Inferior parietal cortex (tissue), 1 donor: ENCODE measurements at regions not wholly inside any gene's neighbourhood (a gene's known extent, or its start where the extent isn't known, plus 50 kb on each side); places are given as distances from the start of the nearest gene placed in this dataset.

Source experiments
- DNase-seq: peaks from one replicate; pipeline ENCODE4 v3.0.0-alpha.2; 2016; ENCODE audit errors: extremely low spot score

DNA sequence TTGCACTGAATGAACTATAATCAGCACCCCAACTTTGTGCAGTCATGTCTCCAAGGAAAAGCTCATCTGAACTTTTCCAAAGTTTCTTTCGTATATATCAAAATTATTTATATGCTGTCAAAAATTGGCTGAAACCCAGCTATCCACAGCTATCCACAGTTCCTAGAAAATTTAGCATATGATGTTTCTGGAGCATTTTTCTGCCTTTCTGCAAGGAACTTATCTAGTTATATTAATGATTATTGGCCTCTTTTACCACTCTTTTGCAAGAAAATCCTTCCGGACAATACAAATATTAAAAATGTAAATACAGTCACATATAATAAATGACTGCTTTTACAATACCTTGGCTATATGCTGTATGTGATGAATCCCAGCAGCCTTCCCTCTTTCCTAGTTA lies 270.2 kb downstream of the TMEM167A start:
- DNase-seq: no peak

DNA sequence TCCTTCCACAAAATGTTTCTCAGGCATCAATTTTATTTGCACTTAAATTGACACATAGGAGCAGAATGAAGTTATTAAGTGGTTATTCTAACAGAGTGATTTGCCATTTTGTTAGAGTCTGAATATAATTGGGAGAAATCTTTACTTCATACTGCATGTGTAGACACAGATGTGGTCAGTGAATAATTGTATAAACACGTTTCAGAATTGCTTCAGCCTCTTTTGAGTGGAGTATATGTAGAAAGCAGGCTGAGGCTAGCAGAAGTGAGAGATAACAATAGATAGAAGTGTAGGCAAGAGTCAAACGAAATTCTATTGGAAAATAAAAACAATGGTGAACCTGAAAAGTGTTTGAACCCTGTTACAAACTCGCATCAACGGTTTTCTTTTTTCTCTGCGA lies 270.7 kb downstream of the TMEM167A start:
- no peak for DNase-seq

DNA sequence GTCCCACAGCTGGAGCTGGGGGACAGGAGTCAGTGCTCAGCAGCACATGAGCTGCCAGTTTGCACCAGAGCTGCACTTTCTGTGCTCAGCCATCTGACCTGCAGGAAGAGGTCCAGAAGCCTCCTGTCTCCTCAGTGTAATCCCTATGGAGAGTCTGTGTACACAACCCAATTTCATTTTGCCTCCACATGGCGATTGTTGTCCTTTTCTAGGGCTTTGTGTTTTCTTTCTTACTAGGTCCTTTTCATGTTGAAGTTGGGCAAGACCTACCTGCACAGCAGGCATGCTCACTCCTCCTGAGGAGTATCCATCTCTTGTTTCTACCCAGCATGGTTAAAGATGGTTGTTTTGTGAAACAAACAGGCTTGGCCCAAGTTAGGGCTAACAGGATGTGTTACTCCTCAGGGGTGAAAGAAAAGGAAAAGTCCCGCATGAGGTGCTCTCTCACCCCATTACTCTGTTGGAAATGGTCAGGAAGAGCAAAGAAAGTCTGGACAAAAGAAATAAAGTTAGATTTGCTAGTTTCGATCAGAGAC lies 273.0 kb downstream of the TMEM167A start:
- no peak for DNase-seq

DNA sequence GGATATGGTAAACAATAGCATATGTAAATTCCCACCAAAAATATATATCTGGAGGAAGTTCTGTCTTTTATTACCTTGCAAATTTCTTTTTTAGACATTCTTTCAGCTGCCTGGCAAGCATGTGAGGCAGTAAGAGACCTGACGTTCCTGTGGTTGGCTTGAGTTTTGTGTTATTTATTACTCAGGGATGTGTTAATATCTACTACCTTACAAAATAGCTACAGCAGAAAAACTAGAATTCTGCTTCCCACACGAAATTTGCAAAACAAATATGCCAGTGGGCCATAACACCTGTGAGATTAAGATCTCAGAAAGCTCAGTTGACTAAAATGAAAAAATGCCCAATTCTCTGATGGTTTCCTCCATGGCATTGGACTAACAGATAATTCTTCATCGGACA lies 274.2 kb downstream of the TMEM167A start:
- DNase-seq: no peak

DNA sequence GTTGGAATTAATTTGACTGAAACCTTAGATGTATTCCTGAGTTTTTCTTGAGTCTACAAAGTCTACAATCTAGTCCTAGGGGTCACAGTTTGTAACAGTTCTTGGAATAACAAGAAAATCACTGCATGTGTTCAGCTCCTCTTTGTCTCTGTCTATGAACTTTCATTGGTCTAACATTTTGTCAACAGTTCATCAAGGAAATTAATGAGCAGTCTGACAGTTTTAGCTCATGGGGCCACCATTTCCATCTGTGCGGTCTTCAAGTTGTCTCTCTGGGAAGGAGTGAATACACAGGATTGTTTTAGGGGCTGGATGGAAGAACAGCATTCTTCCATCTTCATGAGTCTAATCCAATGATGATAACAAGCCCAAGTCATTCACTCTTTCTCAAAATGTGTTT lies 276.4 kb downstream of the TMEM167A start:
- no peak for DNase-seq

DNA sequence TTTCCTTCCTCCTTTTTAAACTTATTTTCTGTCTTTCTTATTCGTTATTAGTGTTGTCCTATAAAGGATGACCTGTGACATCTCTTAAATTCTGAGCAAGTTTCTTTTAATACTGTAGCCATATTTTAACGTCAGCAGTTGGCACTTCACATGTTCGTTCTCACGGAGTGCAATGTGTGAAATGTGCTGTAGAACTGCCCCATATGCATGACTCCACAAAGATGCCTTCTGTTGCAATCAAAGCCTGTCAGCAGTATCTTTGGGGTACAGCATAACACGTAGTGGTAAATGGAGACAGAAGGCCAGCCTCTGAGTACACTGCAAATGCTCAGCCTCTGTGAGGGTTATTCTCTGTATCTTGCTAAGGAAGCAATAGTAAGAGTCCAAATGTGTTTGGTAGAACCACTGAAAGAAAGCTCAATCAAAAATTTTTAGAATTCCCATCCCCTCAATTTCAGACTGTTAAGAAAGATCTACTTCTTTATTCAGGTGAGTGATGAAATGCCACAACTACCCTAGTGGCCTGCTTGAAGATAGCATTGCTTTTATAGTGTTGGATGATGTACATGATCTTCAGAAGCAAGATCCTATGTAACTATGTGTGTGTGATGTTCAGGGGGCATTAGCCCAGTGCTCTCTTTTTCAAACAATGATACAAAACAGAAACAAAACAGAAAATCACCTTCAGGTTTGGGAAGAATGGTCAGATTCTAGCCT lies 277.7 kb downstream of the TMEM167A start:
- no peak for DNase-seq

DNA sequence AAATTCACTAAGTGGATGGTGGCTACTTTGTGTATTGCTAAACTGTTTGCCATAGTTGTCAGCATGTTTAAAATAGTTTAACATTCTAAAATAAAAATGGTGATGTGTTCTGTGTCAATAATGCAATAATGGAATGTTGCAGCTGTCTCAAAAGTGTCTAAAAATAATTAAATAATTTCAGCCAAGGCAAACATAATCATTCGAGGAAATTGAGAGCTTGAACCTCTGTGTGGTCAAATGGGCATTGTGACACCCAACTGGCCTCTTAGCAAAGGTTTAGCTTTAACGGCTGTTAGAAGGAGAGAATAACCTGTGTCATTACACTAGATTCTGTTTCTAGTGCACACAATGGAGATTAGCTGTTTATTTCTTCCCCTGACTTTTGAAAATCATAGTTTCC lies 278.5 kb downstream of the TMEM167A start:
- DNase-seq: no peak

DNA sequence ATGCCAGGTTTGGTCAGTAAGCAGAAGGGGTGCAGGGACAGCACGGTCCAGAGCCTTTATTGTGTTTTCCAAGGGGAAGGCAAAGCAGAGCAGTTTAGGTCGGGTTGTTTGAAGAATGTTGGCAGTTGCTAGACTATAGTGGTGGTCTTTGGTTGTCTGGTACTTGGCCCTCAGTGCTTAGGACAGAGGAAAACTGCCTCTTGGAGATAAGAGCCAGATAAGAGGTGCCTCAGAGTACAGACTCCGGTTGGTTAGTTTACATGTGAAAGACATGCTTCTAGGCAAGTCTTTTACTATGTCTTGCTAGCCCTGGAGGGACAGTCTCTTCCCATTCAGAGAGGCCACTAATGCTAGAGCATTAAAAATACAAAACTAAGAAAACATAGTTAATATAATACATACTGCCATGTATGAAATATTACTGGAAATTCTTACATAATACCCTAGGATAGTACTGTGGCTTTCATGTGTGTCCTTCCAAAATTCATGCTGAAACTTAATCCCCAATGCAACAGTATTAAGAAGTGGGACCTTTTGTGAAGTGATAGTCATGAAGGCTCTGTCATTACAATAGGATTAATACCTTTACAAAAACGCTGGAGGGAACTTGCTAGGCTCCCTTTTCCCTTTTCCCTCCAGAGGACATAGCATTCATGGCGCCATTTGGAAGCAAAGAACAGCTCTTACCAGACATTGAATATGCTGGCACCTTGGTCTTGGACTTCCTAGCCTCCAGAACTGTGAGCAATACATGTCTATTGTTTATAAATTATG lies 280.4 kb downstream of the TMEM167A start:
- DNase-seq: no peak

DNA sequence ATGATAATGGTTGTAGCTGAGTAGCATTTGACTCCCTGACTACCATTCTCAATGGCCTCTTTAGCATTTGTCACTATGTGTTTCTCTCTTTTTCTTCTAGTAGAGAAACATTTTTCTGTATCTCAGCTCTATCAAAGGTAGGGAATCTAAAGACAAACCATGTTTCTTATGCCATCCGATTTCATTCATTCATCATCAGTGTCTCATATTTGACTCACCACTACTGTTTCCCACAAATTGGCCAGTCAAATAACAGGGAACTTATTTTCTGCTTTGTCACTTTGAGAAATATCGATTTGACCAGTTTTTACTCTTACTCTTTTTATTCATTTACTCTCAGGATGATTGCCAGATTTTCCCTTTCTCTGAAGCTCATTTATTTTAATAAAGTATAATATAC lies 282.3 kb downstream of the TMEM167A start:
- no peak for DNase-seq

DNA sequence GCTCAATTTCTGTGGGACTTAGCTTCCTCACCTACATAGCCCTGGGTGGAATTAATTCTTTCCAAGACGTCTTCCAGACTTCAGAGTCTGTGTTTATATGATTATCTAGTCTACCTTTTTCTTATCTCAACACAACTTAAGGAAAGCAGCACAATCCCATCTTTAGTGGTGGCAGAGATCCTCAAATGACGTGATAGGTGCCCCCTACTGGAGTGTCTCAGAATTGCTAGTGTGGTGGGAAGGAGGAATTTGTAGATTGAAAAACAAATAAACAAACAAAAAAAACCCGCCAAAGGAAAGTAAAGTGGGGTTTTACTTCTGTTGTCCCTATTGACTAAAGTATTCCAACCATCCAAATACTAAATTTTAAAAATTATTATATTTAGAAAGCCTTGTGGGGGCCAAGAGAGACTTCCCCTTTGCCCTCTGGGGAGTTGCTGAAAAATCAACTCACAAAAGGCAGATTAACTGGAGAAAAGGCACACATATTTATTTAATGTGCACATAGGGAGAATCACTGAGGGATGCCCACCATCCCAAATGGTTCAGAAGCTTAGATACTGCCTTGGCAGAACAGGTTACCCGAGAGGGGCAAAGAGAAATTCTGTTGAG lies 283.3 kb downstream of the TMEM167A start:
- DNase-seq: peak; percentile 32

DNA sequence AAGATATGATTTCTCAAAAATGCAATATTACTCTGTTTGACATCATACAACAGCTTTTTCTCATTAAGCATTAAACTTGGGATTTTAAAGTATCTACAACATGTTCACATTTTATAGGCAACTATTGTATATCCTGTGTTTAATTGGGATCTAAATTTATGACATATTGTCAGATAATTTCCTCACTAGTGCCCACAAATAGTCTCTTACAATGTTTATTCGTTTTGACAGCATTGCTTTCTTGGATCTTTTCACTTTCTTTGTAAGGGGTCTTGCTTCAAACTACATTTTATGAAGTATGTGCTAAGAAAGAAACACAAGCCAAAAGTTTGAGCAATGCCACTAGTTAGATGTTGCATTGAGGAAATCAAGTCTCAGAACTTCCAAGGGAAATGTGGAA lies 285.1 kb downstream of the TMEM167A start:
- DNase-seq: no peak

DNA sequence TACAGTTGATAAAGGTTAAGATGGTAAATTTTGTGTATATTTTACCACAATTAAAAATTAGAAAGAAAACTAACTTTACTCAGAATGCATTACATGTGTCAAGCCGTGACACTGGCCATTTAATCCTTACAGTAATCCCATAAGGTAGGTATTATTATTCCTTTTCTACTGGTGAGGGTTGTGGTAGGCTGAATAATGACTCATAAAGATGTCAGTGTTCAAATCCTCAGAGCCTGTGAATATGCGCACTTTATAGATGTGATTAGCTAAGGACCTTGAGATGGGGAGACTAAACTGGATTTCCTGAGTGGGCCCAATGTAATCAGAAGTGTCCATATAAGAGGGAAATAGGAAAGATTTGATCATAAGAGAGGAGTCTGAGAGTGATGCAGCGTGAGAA lies 288.1 kb downstream of the TMEM167A start:
- no peak for DNase-seq

DNA sequence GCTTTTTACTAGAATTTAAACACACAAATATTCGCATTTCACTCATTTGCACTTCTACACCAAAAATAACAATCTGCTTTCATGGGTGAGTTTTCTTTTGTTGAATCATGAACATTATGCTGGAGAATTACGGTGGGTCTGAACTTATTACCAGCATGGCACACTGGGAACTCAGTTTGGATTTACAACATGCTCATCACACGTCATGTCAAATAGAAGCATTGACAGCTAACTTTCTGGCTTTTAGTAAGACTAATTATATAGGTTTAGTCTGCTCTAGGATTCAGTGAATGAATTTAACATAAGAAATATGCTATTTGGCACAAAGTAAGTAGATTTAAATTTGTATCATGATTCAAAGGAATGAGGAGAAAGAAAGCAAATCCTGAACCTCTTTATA lies 290.4 kb downstream of the TMEM167A start:
- no peak for DNase-seq

DNA sequence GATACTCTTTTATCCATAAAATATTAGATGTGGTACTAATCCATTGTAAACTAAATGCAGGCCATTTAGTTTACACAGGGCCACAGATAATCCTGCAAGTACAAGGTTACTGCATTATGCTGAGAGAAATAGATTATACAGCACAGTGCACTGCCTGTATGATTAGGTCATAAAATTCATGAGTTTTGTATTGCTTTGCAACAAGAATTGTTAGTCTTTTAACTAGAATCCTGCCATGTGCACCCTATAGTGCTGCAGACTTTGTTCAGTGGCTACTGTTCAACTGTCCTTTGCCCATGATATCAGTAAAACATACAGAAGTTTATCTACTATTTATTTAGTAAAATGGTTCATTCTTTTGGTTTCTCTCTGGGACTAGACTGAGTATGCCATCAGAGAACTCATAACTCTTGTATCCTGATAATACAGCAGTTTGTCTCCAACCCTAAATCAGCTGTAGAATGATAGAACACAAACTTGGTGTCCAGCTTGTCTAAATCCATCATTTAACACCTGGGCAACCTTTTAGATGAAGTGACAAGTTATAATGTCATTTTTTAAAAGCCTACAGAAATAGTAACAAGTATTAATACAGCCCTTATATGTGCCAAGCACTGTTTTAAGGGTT lies 291.2 kb downstream of the TMEM167A start:
- no peak for DNase-seq

DNA sequence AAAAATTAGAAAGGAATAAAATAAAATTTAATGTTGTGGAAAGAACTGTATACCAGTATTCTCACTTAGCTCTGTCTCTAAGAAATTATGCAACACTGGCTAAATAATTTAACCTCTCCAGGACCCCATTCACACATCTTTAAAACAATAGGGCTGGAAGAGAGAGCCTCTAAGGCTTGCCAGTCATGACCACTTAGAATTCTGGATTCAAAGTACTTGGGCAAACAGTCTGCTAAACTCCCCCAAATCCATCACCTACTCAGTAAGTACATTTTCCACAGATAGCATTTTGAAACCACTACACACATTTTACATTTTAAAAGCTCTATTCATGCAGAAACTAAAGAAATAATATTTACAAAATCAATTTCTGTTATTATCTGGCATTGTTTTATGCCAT lies 291.7 kb downstream of the TMEM167A start:
- no peak for DNase-seq

DNA sequence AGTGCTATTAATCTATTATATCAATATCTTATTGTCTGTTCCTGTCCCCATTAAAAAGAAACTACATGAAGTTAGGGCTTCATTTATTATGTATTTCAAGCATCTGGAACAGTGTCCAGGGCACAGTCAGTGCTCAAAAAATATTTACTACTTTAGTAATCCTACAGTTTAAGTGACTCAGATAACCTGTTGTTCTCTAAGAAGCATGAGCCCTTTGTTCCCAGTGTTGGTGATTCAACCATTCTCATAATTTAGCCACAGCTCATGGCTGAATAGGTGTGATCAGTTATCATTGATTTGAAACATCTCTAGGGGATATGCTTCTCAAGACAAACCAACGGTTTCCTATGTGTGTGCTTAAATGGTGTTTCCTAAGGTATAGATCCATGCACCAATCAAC lies 292.7 kb downstream of the TMEM167A start:
- DNase-seq: no peak

DNA sequence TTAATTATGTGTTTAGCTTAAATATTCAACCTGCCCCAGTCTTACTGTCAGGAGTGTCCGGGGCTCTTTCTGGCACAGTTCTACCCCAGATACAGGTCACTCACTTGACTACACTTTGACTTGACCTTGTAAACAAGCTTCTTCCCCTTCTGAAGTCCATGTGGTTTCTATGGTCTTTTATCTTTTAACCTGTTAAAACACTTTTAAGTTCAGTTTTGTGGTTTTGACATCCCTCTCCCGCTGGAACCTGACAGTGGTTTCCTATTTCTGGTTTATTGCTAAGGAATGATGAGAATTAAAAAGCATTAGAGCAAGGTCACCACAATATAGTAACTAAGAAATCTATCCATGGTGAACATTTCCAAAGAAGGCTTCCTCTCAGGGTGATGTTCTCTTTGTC lies 300.1 kb downstream of the TMEM167A start:
- no peak for DNase-seq

DNA sequence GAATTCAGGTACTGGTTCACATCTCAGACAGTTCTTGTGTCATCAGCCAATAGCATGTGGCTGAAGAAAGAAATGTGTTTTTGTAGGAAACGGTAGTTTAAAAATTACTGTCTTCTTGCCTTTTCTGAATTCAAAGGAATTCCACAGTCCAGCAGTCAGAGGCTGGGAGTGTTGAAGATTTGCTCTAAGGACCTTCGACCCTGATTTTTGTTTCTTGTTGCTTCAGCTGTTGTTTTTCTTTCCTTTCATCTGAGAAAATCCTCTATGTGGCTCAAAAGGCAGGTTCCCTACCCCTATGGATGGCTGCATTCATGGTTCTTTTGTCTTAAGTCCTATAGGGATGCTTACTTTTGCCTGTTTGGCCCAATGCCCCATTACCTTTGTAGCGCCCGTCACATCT lies 304.9 kb downstream of the TMEM167A start:
- no peak for DNase-seq

DNA sequence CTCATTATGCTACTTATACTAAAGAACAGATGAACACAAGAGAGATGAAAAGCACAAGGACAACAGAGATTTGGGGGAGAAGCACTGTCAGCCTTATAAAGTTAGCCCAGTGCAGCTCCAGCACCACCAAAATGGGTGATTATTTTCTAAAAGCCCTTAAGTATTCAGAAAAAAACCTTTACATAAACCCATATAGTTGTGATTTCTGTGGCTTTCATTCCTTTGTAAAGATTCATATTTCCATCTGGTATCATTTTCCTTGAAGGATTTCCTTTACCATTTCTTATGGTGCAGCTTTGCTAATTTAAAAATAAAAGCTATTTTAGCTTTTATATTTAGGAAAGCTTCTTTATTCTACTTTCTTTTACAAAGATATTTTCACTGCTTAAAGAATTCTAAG lies 311.0 kb downstream of the TMEM167A start:
- DNase-seq: no peak

DNA sequence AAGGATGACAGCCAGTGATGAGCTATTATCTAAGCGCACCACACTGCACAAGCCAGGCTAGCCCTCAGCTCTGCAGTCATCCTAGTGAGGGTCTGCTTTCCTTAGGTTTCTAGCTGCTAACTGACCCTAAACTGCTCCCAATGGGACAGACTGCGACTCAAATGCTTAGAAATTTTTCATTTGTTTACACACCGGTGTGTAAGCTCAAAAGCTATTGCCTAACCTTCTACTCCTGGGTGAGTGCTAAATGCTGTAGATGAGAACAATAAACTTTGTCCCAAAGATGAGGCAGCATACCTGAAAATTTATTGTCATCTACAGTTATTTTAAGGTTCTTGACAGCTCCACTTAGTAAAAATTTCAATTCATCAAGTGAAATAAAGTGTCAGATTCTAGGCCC lies 311.4 kb downstream of the TMEM167A start:
- no peak for DNase-seq

DNA sequence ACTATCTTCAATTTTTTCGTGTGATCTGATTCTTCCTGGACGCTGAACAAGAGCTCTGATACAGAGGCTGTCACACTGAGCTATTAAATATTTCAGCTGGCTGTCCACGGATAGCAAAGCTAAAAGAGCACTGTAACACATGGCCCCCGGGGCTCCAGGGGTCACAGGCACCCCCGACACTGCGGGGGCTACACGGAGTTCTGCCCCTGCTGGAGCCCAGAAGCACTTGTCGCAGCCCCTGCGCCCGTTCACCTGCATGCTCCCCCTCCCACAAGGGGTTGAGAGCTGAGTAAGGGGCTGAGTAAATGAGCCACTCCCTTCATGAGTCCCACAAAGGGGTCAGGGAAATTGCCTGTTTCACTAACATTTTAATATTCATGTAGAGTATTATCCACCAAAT lies 316.3 kb downstream of the TMEM167A start:
- no peak for DNase-seq

DNA sequence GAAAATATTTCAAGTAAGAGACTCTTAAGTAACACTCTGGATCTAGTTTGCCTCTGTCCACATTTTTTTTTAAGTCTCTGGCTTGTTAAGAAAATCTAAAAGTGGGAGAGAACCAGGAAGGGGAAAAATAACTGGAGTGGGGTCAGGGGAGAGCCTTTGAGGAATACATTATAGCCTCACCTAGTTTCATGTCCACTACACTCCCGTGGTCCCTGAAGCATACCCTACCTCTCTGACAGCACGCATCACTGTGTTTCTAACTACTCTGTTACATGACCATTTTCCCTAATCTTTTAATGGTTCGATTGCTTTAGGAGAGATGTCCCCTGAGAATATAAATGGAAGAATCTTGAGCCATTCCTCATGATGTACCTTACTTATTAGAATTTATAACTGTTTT lies 318.3 kb downstream of the TMEM167A start:
- no peak for DNase-seq
